ENCODE measurements at regions not wholly inside any gene's neighbourhood (a gene's known extent, or its start where the extent isn't known, plus 50 kb on each side); places are given as distances from the start of the nearest gene placed in this dataset.
"Not testable (repeated sequence)": the region's sequence is repeated elsewhere in the genome, so short reads cannot be mapped to it uniquely, and the experiment has no call there.

GRCh38 chr10:124213471-124213870 is 120.1 kb upstream of the CHST15 start:
- DNase-seq, result no peak

GRCh38 chr10:124212702-124213101 is 119.3 kb upstream of the CHST15 start:
- no peak for DNase-seq

- DNase-seq, result no peak
These were observed 118.5 kb upstream of the CHST15 start for GRCh38 chr10:124211921-124212320.

- no peak for DNase-seq
These were observed 116.9 kb upstream of the CHST15 start for GRCh38 chr10:124210263-124210662.

- DNase-seq, result no peak
These were observed 114.0 kb upstream of the CHST15 start for GRCh38 chr10:124207391-124207790.

GRCh38 chr10:124206616-124207015 is 113.2 kb upstream of the CHST15 start:
- DNase-seq, result no peak

GRCh38 chr10:124205432-124205831 is 112.0 kb upstream of the CHST15 start:
- DNase-seq, result no peak

GRCh38 chr10:124204726-124205125 is 111.3 kb upstream of the CHST15 start:
- no peak for DNase-seq

- DNase-seq, result no peak
These were observed 106.6 kb upstream of the CHST15 start for GRCh38 chr10:124200011-124200410.

GRCh38 chr10:124198871-124199270 is 105.5 kb upstream of the CHST15 start:
- no peak for DNase-seq

- DNase-seq, result no peak
These were observed 104.7 kb upstream of the CHST15 start for GRCh38 chr10:124198125-124198501.

- peak; percentile 52 for DNase-seq
These were observed 104.2 kb upstream of the CHST15 start for GRCh38 chr10:124197371-124198124.

- DNase-seq, result no peak
These were observed 103.3 kb upstream of the CHST15 start for GRCh38 chr10:124196659-124197058.

GRCh38 chr10:124194199-124194824 is 100.9 kb upstream of the CHST15 start:
- DNase-seq, result no peak

GRCh38 chr10:124193309-124193696 is 99.9 kb upstream of the CHST15 start:
- no peak for DNase-seq

GRCh38 chr10:124192664-124193308 is 99.4 kb upstream of the CHST15 start:
- DNase-seq, result not testable (repeated sequence)

- not testable (repeated sequence) for DNase-seq
These were observed 97.1 kb upstream of the CHST15 start for GRCh38 chr10:124190476-124190875.

GRCh38 chr10:124186956-124187355 is 93.6 kb upstream of the CHST15 start:
- no peak for DNase-seq

- no peak for DNase-seq
These were observed 91.7 kb upstream of the CHST15 start for GRCh38 chr10:124185084-124185483.

GRCh38 chr10:124184208-124184830 is 90.9 kb upstream of the CHST15 start:
- DNase-seq, result no peak

- no peak for DNase-seq
These were observed 90.2 kb upstream of the CHST15 start for GRCh38 chr10:124183617-124184016.

- DNase-seq, result no peak
These were observed 88.7 kb upstream of the CHST15 start for GRCh38 chr10:124182088-124182541.

- no peak for DNase-seq
These were observed 88.3 kb upstream of the CHST15 start for GRCh38 chr10:124181656-124182055.

Measured in skin of body (tissue), 1 donor.